Ovary (tissue), 7 donors: ENCODE measurements at regions not wholly inside any gene's neighbourhood (a gene's known extent, or its start where the extent isn't known, plus 50 kb on each side); places are given as distances from the start of the nearest gene placed in this dataset.
A peak's percentile ranks its signal among the peaks of the same experiment; 100 is the strongest.

Source experiments
- DNase-seq, 5 donors: peaks; one replicate each; pipeline ENCODE4 v3.0.0-alpha.2; 2019 to 2020
- H3K27ac ChIP-seq, 2 donors: fragments of 200-600 bp; one replicate each; pipeline versions ENCODE4 v1.5.1 to v1.8.0; 2019 to 2022
- H3K27me3 ChIP-seq: fragments of 200-600 bp; one replicate; pipeline ENCODE4 v1.8.0; 2022
- H3K36me3 ChIP-seq: fragments of 200-600 bp; sonication (generic); one replicate; pipeline ENCODE4 v1.5.1; 2019
- H3K4me1 ChIP-seq: one replicate; pipeline ENCODE4 v1.8.1; 2013; ENCODE audit warnings: mild to moderate bottlenecking, moderate library complexity; ENCODE audit not compliant: insufficient read depth
- H3K4me3 ChIP-seq: fragments of 200-600 bp; sonication (generic); one replicate; pipeline ENCODE4 v1.5.1; 2017
- H3K9me3 ChIP-seq, 2 donors: fragments of 200-600 bp in 1 of 2; sonication (generic) in 1 of 2; one replicate each; pipeline versions ENCODE4 v1.5.1 to v1.8.1; 2013 to 2019; ENCODE audit warnings: mild to moderate bottlenecking in 1 of 2, moderate library complexity in 1 of 2
- EP300 ChIP-seq: sonication (generic); formaldehyde crosslinking; IDR thresholded peaks from one replicate; pipeline ENCODE4 v1.6.1; 2017; ENCODE audit warnings: antibody characterized with exemption
- POLR2A ChIP-seq: fragments of 450-650 bp; IDR thresholded peaks from one replicate; pipeline ENCODE4 v1.6.1; 2017; ENCODE audit warnings: antibody characterized with exemption, mild to moderate bottlenecking, moderate library complexity
- WGBS, 3 donors: extraction: QIAGEN DNeasy Blood & Tissue Kit in 1 of 3; methylation state at CpG; one replicate each; pipeline versions ENCODE4 v1.1.5 to v1.1.7; 2013 to 2017; 5-methylcytosine and 5-hydroxymethylcytosine counted together
- intact Hi-C, 4 donors: fragments of 100-400 bp; cut with DNase I; formaldehyde crosslinking; loops; one replicate each; pipeline versions ENCODE4 v1.11.0 to v1.15.1; 2022 to 2023
- TF ChIP-seq, protein P1 (sequence below), 3 donors: fragments of 450-650 bp in 2 of 3; fragments of 200-600 bp in 1 of 3; IDR thresholded peaks; one replicate each; pipeline versions ENCODE4 v1.5.1 to v1.8.0; 2016 to 2022; ENCODE audit warnings: antibody characterized with exemption in 3 of 3, mild to moderate bottlenecking in 1 of 3
- donor health status: DM: no; HTN: no; CAD: no; lungs with moderate emphysema.
- donor health status: DM: no; HTN: no; CAD: no.
- donor health status: Bipolar disorder and iron deficiency.
- donor health status: DM: no; HTN: no; CAD: no.
- donor health status: DM: yes; HTN: yes; CAD: no.

DNA sequence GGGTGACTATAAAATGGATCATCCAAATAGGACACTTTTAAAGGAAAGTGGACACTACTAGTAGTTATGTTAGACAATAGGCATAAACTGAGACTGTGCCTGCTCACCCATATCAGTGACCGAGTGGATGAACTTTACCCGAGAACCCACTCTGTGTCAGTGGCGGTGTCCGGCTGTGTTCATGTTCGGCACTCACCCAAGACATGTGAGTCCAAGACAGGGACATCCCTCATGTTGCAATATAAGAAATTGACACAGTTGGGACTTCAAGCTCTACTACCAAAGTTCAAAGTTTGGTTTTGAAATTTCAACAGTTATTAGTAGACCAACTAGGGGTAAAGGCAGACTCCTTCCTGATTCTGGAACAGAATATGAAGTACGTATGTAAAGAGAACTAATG, 326.3 kb upstream of the TNP1 start:
- no peaks in the 10 kb centered on the region for H3K9me3 ChIP-seq
- WGBS, 3 donors: 91 to 99% (median 96%) methylated on average over 6 of the region's 6 CpGs
- peaks cover 9% of the 10 kb centered on the region for H3K4me1 ChIP-seq
- TF ChIP-seq, protein P1, sequence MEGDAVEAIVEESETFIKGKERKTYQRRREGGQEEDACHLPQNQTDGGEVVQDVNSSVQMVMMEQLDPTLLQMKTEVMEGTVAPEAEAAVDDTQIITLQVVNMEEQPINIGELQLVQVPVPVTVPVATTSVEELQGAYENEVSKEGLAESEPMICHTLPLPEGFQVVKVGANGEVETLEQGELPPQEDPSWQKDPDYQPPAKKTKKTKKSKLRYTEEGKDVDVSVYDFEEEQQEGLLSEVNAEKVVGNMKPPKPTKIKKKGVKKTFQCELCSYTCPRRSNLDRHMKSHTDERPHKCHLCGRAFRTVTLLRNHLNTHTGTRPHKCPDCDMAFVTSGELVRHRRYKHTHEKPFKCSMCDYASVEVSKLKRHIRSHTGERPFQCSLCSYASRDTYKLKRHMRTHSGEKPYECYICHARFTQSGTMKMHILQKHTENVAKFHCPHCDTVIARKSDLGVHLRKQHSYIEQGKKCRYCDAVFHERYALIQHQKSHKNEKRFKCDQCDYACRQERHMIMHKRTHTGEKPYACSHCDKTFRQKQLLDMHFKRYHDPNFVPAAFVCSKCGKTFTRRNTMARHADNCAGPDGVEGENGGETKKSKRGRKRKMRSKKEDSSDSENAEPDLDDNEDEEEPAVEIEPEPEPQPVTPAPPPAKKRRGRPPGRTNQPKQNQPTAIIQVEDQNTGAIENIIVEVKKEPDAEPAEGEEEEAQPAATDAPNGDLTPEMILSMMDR (IDR thresholded peaks at IDR 0.05): no peak
- TF ChIP-seq POLR2A: no peak
- TF ChIP-seq EP300: no peak
- H3K4me3 ChIP-seq: no peak overlapping the region
- no peaks in the 10 kb centered on the region for H3K36me3 ChIP-seq
- H3K27ac ChIP-seq: peak overlapping the region in 1 of 2 donors; percentile 13
- no peak for DNase-seq
- intact Hi-C loops: loop anchor here in 2 of 4 donors (10.0 kb wide), 2 partner anchors 481 to 491 kb away; partner anchors contain the start of gene IGFBP5 (in 1 of the 2)
- H3K27me3 ChIP-seq: no peaks in the 10 kb centered on the region

DNA sequence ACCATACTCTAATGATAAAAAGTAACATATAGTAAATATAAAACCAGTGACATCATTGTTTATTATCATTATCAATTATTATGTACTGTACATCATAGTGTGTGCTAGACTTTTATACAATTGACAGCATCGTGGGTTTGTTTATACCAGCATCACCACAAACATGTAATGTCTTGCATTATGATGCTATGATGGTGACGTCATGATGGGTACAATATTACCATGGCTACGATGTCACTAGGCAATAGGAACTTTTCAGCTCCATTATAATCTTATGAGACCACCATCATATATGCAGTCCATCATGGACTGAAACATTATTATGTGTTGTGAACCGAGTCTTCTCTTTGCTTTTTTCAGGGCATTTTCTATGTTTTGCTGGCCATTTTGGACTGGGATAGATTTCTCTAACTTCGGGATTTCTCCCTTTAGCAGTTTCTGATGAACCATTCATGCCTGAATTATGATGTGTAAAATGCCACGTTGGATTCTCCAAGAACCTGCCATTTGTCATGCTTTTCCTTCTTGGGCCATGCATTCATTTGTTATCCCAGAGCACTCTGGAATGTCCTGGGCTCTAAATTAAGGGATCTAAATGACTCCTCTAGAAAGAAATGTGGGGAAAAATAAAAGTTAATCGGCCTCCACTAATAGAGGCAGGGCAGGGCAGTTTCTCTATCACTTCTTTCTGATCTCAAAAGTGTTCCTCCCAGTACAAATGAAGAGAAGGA, 325.6 kb upstream of the TNP1 start:
- intact Hi-C loops: loop anchor here in 2 of 4 donors (10.0 kb wide), 2 partner anchors 481 to 491 kb away; partner anchors contain the start of gene IGFBP5 (in 1 of the 2)
- no peak for DNase-seq
- WGBS, 3 donors: 79 to 86% (median 81%) methylated on average over 7 of the region's 7 CpGs
- H3K4me1 ChIP-seq: peaks cover 9% of the 10 kb centered on the region
- no peak overlapping the region for H3K4me3 ChIP-seq
- H3K27me3 ChIP-seq: no peaks in the 10 kb centered on the region
- no peak overlapping the region for H3K27ac ChIP-seq
- TF ChIP-seq POLR2A (no peak), EP300 (no peak)
- TF ChIP-seq, protein P1 (IDR thresholded peaks at IDR 0.05): no peak
- no peaks in the 10 kb centered on the region for H3K9me3 ChIP-seq
- no peaks in the 10 kb centered on the region for H3K36me3 ChIP-seq

DNA sequence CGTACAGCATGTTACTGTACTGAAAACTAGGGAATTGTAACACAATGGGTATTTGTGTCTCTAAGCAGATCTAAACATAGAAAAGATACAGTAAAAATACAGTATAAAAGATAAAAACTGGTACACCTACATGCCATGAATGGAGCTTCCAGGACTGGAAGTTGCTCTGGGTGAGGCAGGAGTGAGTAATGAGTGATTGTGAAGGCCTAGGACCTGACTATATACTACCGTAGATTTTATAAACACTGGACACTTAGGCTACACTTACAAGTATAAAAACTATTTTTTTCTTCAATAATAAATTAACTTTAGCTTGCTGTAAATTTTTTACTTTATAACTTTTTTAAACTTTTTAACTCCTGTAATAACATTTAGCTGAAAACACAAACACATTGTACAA, 324.4 kb upstream of the TNP1 start:
- Histone ChIP-seq H3K9me3 (no peaks in the 10 kb centered on the region), H3K4me3 (no peak overlapping the region), H3K27ac (no peak overlapping the region), H3K4me1 (peaks cover 9% of the 10 kb centered on the region), H3K36me3 (no peaks in the 10 kb centered on the region), H3K27me3 (no peaks in the 10 kb centered on the region)
- WGBS, 3 donors: 88 to 96% (median 90%) methylated on average over 2 of the region's 2 CpGs
- TF ChIP-seq, protein P1 (IDR thresholded peaks at IDR 0.05): no peak
- TF ChIP-seq POLR2A: no peak
- TF ChIP-seq EP300: no peak
- DNase-seq: no peak
- intact Hi-C loops: loop anchor here in 2 of 4 donors (10.0 kb wide), 2 partner anchors 479 to 489 kb away; partner anchors contain the start of gene IGFBP5 (in 1 of the 2)

DNA sequence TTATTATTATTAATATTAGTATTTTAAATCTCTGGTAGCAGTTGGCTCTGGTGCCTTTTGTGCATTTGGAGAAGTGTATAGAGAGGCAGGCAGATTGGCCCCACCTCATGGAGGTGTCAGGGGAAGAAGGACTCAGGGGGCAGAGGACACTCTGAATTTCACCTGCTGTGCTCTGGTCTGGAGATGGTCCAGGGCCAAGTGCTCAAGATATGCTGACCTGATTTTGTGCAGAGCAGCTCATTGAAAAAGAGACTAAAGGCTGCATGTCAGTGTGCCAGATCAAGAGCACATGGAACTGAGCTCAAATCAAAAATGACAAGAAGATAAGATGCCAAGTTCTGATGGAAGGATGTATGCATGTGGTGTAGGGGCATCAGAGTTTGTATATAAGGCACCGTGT, 323.6 kb upstream of the TNP1 start:
- H3K27ac ChIP-seq: no peak overlapping the region

More for the DNA sequence above, 323.6 kb upstream of the TNP1 start:
- Histone ChIP-seq H3K36me3 (no peaks in the 10 kb centered on the region), H3K27me3 (no peaks in the 10 kb centered on the region), H3K9me3 (no peaks in the 10 kb centered on the region), H3K4me3 (no peak overlapping the region), H3K4me1 (peaks cover 9% of the 10 kb centered on the region)
- 90 to 100% (median 91%) methylated on average over 1 of the region's 1 CpG for WGBS, 3 donors
- intact Hi-C loops: loop anchor here in 2 of 4 donors (10.0 kb wide), 2 partner anchors 479 to 489 kb away; partner anchors contain the start of gene IGFBP5 (in 1 of the 2)
- no peak for DNase-seq
- TF ChIP-seq EP300 (no peak), POLR2A (no peak)
- TF ChIP-seq, protein P1 (IDR thresholded peaks at IDR 0.05): no peak
